ENCODE measurements at regions not wholly inside any gene's neighbourhood (a gene's known extent, or its start where the extent isn't known, plus 50 kb on each side); places are given as distances from the start of the nearest gene placed in this dataset.

- Histone ChIP-seq H2AFZ (ENCODE audit: low read depth, low read length) (no peak overlapping the region), H3K4me2 (ENCODE audit: insufficient read depth, low read length) (no peak overlapping the region), H3K79me2 (ENCODE audit: control insufficient read depth, insufficient read depth, low read length) (no peaks in the 10 kb centered on the region), H3K27me3 (ENCODE audit: control insufficient read depth in 2 of 2, insufficient read depth in 2 of 2, low read length in 2 of 2) (no peaks in the 10 kb centered on the region), H3K9me3 (replicated peaks; ENCODE audit: control insufficient read depth, insufficient read depth, low read depth, low read length) (no peaks in the 10 kb centered on the region), H3K9ac (ENCODE audit: insufficient read depth in 1 of 2, low read depth in 2 of 2, low read length in 2 of 2) (no peak overlapping the region), H3K36me3 (ENCODE audit: control insufficient read depth, insufficient read depth, low read length) (no peaks in the 10 kb centered on the region), H3K4me1 (replicated peaks in 1 of 2; ENCODE audit: control insufficient read depth in 2 of 2, insufficient read depth in 2 of 2, low read length in 2 of 2) (no peaks in the 10 kb centered on the region), H4K20me1 (replicated peaks; ENCODE audit: control insufficient read depth, insufficient read depth, low read length) (no peaks in the 10 kb centered on the region), H3K4me3 (no peak overlapping the region), H3K9me1 (ENCODE audit: control insufficient read depth, insufficient read depth, low read length) (no peaks in the 10 kb centered on the region), H3K27ac (ENCODE audit: extremely low read depth, low read depth, low read length) (no peak overlapping the region)
- ChIA-PET POLR2A (no interaction called here), CTCF (ENCODE audit: low intra/inter-chr PET ratio) (no interaction called here)
- in situ Hi-C loops (cut with MboI): no loop called here
- no peak for ATAC-seq
- no TSS peak for BruUV-seq (replicated peaks)
- WGBS (ENCODE audit: insufficient coverage, low coverage, missing lambda C conversion rate): 0% methylated on average over 2 of the region's 2 CpGs
- no peak for FAIRE-seq
- no peak for DNase-seq (ENCODE audit: extremely low read depth in 1 of 4, low spot score in 3 of 4)
- TF ChIP-seq RAD51 (IDR thresholded peaks at IDR 0.05; ENCODE audit: borderline replicate concordance, low read depth) (no peak), HMG20A (CRISPR knock-in tag; conservative IDR thresholded peaks at IDR 0.05) (no peak), CBX5 (IDR thresholded peaks at IDR 0.05; ENCODE audit: borderline replicate concordance, low read depth) (peak; percentile 55; the same call in 1 of the 2 replicates), ZFP36 (IDR thresholded peaks at IDR 0.05; ENCODE audit: low read depth, low read length, partially characterized antibody) (peak; percentile 17), ZNF507 (tag; conservative IDR thresholded peaks at IDR 0.05) (no peak)
- intact Hi-C loops (cut with micrococcal nuclease): no loop called here
Measured at GRCh38 chr3:83928903-83929302, 1029.9 kb upstream of the CADM2 start.

GRCh38 chr3:83934192-83935021 is 1024.4 kb upstream of the CADM2 start:
- ChIA-PET POLR2A (no interaction called here), CTCF (ENCODE audit: low intra/inter-chr PET ratio) (no interaction called here)
- no peak overlapping the region for H3K9ac ChIP-seq (ENCODE audit: insufficient read depth in 1 of 2, low read depth in 2 of 2, low read length in 2 of 2)
- ATAC-seq: no peak
- no peaks in the 10 kb centered on the region for H3K79me2 ChIP-seq (ENCODE audit: control insufficient read depth, insufficient read depth, low read length)
- FAIRE-seq: no peak
- WGBS (ENCODE audit: insufficient coverage, low coverage, missing lambda C conversion rate): 4% methylated on average over 4 of the region's 4 CpGs
- no peak overlapping the region for H3K4me2 ChIP-seq (ENCODE audit: insufficient read depth, low read length)
- no peaks in the 10 kb centered on the region for H3K27me3 ChIP-seq (ENCODE audit: control insufficient read depth in 2 of 2, insufficient read depth in 2 of 2, low read length in 2 of 2)
- intact Hi-C loops (cut with micrococcal nuclease) (no loop called here), in situ Hi-C loops (cut with MboI) (no loop called here)
- H3K36me3 ChIP-seq (ENCODE audit: control insufficient read depth, insufficient read depth, low read length): no peaks in the 10 kb centered on the region
- H2AFZ ChIP-seq (ENCODE audit: low read depth, low read length): no peak overlapping the region
- H3K4me3 ChIP-seq: no peak overlapping the region
- BruUV-seq (replicated peaks): no TSS peak
- H3K4me1 ChIP-seq (replicated peaks in 1 of 2; ENCODE audit: control insufficient read depth in 2 of 2, insufficient read depth in 2 of 2, low read length in 2 of 2): no peaks in the 10 kb centered on the region
- H3K27ac ChIP-seq (ENCODE audit: extremely low read depth, low read depth, low read length): no peak overlapping the region
- no peaks in the 10 kb centered on the region for H4K20me1 ChIP-seq (replicated peaks; ENCODE audit: control insufficient read depth, insufficient read depth, low read length)
- no peak for DNase-seq (ENCODE audit: extremely low read depth in 1 of 4, low spot score in 3 of 4)
- H3K9me3 ChIP-seq (replicated peaks; ENCODE audit: control insufficient read depth, insufficient read depth, low read depth, low read length): no peaks in the 10 kb centered on the region
- no peaks in the 10 kb centered on the region for H3K9me1 ChIP-seq (ENCODE audit: control insufficient read depth, insufficient read depth, low read length)
- TF ChIP-seq BHLHE40 (IDR thresholded peaks at IDR 0.05; ENCODE audit: low read length): no peak
- TF ChIP-seq SNIP1 (IDR thresholded peaks at IDR 0.05; ENCODE audit: low read depth): no peak
- no peak for TF ChIP-seq TBL1XR1 (IDR thresholded peaks at IDR 0.05; ENCODE audit: low read length in 2 of 2)
- TF ChIP-seq POLR2G (IDR thresholded peaks at IDR 0.05; ENCODE audit: low read depth, low read length): no peak
- TF ChIP-seq YY1 (IDR thresholded peaks at IDR 0.05; ENCODE audit: borderline replicate concordance in 1 of 3, control insufficient read depth in 1 of 3, extremely low read depth in 1 of 3, insufficient read depth in 3 of 3, insufficient read length in 1 of 3, insufficient replicate concordance in 2 of 3, low read depth in 1 of 3, low read length in 2 of 3): no peak
- no peak for TF ChIP-seq ZNF347 (CRISPR knock-in tag; IDR thresholded peaks at IDR 0.05; ENCODE audit: low read depth)
- TF ChIP-seq LARP7 (IDR thresholded peaks at IDR 0.05): no peak
- no peak for TF ChIP-seq MAFF (IDR thresholded peaks at IDR 0.05; ENCODE audit: low read length)
- TF ChIP-seq, protein P1, sequence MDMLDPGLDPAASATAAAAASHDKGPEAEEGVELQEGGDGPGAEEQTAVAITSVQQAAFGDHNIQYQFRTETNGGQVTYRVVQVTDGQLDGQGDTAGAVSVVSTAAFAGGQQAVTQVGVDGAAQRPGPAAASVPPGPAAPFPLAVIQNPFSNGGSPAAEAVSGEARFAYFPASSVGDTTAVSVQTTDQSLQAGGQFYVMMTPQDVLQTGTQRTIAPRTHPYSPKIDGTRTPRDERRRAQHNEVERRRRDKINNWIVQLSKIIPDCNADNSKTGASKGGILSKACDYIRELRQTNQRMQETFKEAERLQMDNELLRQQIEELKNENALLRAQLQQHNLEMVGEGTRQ (CRISPR knock-in tag; IDR thresholded peaks at IDR 0.05): no peak
- TF ChIP-seq ZNF316 (IDR thresholded peaks at IDR 0.05): no peak
- no peak for TF ChIP-seq NEUROD1 (IDR thresholded peaks at IDR 0.05; ENCODE audit: borderline replicate concordance, low read depth, low read length, partially characterized antibody)
- no peak for TF ChIP-seq KLF13 (tag; IDR thresholded peaks at IDR 0.05; ENCODE audit: borderline replicate concordance, low read depth)

All from K562 (cell line).